Panc1 (cell line): ENCODE measurements at regions not wholly inside any gene's neighbourhood (a gene's known extent, or its start where the extent isn't known, plus 50 kb on each side); places are given as distances from the start of the nearest gene placed in this dataset.

Experiments
- ATAC-seq: fragments of 200-7000 bp; cut with Tn5 transposase; 2 replicates; pipeline ENCODE4 v1.9.1; 2020; ENCODE audit warnings: mild to moderate bottlenecking, moderate library complexity
- BruUV-seq: library from RNA; stranded (reverse); fragments of 400-500 nt; replicated peaks from 2 replicates; lab custom pipeline; 2021; lab: Mats Ljungman, UMichigan
- CTCF ChIA-PET: fragments of 300-600 bp; sonication (Branson Sonifier 250); formaldehyde crosslinking; loops from one replicate; lab custom pipeline; 2022; ENCODE audit warnings: antibody characterized with exemption; lab: Charles Lee
- POLR2A ChIA-PET: fragments of 300-600 bp; sonication (Branson Sonifier 250); formaldehyde crosslinking; loops from one replicate; lab custom pipeline; 2022; ENCODE audit warnings: antibody characterized with exemption; lab: Charles Lee
- DNase-seq: peaks from one replicate; pipeline ENCODE4 v3.0.0-alpha.2; 2010; ENCODE audit warnings: low read depth, low spot score
- H3K27ac ChIP-seq: 2 replicates; pipeline ENCODE4 v1.5.1; 2011; ENCODE audit warnings: mild to moderate bottlenecking, low read length, inconsistent platforms
- H3K27me3 ChIP-seq: fragments of 200-500 bp; sonication (Bioruptor generic); 2 replicates; pipeline ENCODE4 v1.6.0; 2014; ENCODE audit warnings: low read length, inconsistent platforms; ENCODE audit not compliant: control insufficient read depth, insufficient read depth
- H3K36me3 ChIP-seq: fragments of 200-500 bp; sonication (Bioruptor generic); 2 replicates; pipeline ENCODE4 v1.5.1; 2014; ENCODE audit warnings: inconsistent platforms, mild to moderate bottlenecking, low read length, moderate library complexity; ENCODE audit not compliant: control insufficient read depth, insufficient read depth
- H3K4me1 ChIP-seq: 2 replicates; pipeline ENCODE4 v1.5.1; 2011; ENCODE audit warnings: inconsistent platforms, mild to moderate bottlenecking, low read length, moderate library complexity; ENCODE audit not compliant: control insufficient read depth, insufficient read depth
- H3K4me3 ChIP-seq, 2 experiments: 2 replicates each; pipeline ENCODE4 v1.5.1; 2011 to 2012; ENCODE audit warnings: low read depth in 2 of 2, low read length in 2 of 2, mild to moderate bottlenecking in 2 of 2, inconsistent platforms in 1 of 2, moderate library complexity in 1 of 2
- H3K9me3 ChIP-seq: fragments of 200-500 bp; sonication (Bioruptor generic); 2 replicates; pipeline ENCODE4 v1.5.1; 2014; ENCODE audit warnings: low read depth, mild to moderate bottlenecking, inconsistent platforms, low read length, moderate library complexity; ENCODE audit not compliant: control insufficient read depth, insufficient read depth
- POLR2AphosphoS5 ChIP-seq: IDR thresholded peaks from 2 replicates; pipeline ENCODE4 v1.6.1; 2012; ENCODE audit warnings: mild to moderate bottlenecking, low read depth, low read length, moderate library complexity
- REST ChIP-seq, 2 experiments: IDR thresholded peaks; 2 replicates each; pipeline ENCODE4 v1.6.1; 2011 to 2012; ENCODE audit warnings: low read depth in 2 of 2, control low read depth in 1 of 2, low read length in 1 of 2, mild to moderate bottlenecking in 1 of 2, moderate library complexity in 1 of 2; ENCODE audit not compliant: insufficient read depth in 1 of 2
- SIN3A ChIP-seq: IDR thresholded peaks from 2 replicates; pipeline ENCODE4 v1.6.1; 2012; ENCODE audit warnings: low read depth, mild to moderate bottlenecking, low read length, moderate library complexity, borderline replicate concordance; ENCODE audit not compliant: insufficient read depth
- TCF7L2 ChIP-seq: IDR thresholded peaks from 2 replicates; pipeline ENCODE4 v1.6.1; 2011; ENCODE audit warnings: mild to moderate bottlenecking, low read depth, low read length, inconsistent platforms
- in situ Hi-C: cut with HindIII; loops from 2 replicates; pipeline ENCODE4 v1.10.0; 2016; ENCODE audit warnings: low sequenced_read_pairs, low pct_unique_long_range_greater_than_20kb
- intact Hi-C: fragments of 100-400 bp; cut with micrococcal nuclease; formaldehyde crosslinking; loops from one replicate; pipeline ENCODE4 v1.10.0; 2022; ENCODE audit not compliant: unreplicated experiment
- TF ChIP-seq, protein P1 (sequence below): fragments of 450-650 bp; IDR thresholded peaks from 2 replicates; pipeline ENCODE4 v1.5.1; 2017; ENCODE audit warnings: mild to moderate bottlenecking

- Histone ChIP-seq H3K36me3 (no peaks in the 10 kb centered on the region), H3K27me3 (no peaks in the 10 kb centered on the region), H3K27ac (no peak overlapping the region), H3K4me1 (no peaks in the 10 kb centered on the region), H3K4me3 (no peak overlapping the region), H3K9me3 (no peaks in the 10 kb centered on the region)
- ChIA-PET POLR2A (no interaction called here), CTCF (no interaction called here)
- in situ Hi-C loops (no loop called here), intact Hi-C loops (no loop called here)
- TF ChIP-seq, protein P1, sequence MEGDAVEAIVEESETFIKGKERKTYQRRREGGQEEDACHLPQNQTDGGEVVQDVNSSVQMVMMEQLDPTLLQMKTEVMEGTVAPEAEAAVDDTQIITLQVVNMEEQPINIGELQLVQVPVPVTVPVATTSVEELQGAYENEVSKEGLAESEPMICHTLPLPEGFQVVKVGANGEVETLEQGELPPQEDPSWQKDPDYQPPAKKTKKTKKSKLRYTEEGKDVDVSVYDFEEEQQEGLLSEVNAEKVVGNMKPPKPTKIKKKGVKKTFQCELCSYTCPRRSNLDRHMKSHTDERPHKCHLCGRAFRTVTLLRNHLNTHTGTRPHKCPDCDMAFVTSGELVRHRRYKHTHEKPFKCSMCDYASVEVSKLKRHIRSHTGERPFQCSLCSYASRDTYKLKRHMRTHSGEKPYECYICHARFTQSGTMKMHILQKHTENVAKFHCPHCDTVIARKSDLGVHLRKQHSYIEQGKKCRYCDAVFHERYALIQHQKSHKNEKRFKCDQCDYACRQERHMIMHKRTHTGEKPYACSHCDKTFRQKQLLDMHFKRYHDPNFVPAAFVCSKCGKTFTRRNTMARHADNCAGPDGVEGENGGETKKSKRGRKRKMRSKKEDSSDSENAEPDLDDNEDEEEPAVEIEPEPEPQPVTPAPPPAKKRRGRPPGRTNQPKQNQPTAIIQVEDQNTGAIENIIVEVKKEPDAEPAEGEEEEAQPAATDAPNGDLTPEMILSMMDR, result no peak
- TF ChIP-seq TCF7L2 (no peak), SIN3A (no peak), REST (IDR thresholded peaks at IDR 0.05; ENCODE audit: insufficient read depth in 1 of 2, low read depth in 2 of 2, low read length in 1 of 2) (no peak), POLR2AphosphoS5 (no peak)
- ATAC-seq, result no peak
- no TSS peak for BruUV-seq
- DNase-seq, result no peak
These were observed 187.4 kb upstream of the SLC24A2 start for GRCh38 chr9:19976226-19976625.

- no peaks in the 10 kb centered on the region for H3K4me1 ChIP-seq
- intact Hi-C loops (no loop called here), in situ Hi-C loops (no loop called here)
- POLR2A ChIA-PET, result no interaction called here
- ATAC-seq (no peak), DNase-seq (no peak)
- H3K4me3 ChIP-seq, result no peak overlapping the region
- no peak overlapping the region for H3K27ac ChIP-seq
- no peaks in the 10 kb centered on the region for H3K9me3 ChIP-seq
- H3K36me3 ChIP-seq, result no peaks in the 10 kb centered on the region
- H3K27me3 ChIP-seq, result no peaks in the 10 kb centered on the region
- CTCF ChIA-PET, result no interaction called here
- no TSS peak for BruUV-seq
- TF ChIP-seq SIN3A (no peak), TCF7L2 (no peak)
These were observed 186.7 kb upstream of the SLC24A2 start for GRCh38 chr9:19975499-19975898.

GRCh38 chr9:19969721-19970120 is 180.9 kb upstream of the SLC24A2 start:
- in situ Hi-C loops, result no loop called here
- Histone ChIP-seq H3K27ac (no peak overlapping the region), H3K4me3 (no peak overlapping the region), H3K4me1 (no peaks in the 10 kb centered on the region), H3K9me3 (no peaks in the 10 kb centered on the region), H3K36me3 (no peaks in the 10 kb centered on the region), H3K27me3 (no peaks in the 10 kb centered on the region)
- intact Hi-C loops, result no loop called here
- ATAC-seq, result no peak
- TF ChIP-seq POLR2AphosphoS5 (no peak), SIN3A (no peak), TCF7L2 (no peak)
- ChIA-PET CTCF (no interaction called here), POLR2A (no interaction called here)
- no peak for DNase-seq
- no TSS peak for BruUV-seq
